Caki2 (cell line): ENCODE measurements at regions not wholly inside any gene's neighbourhood (a gene's known extent, or its start where the extent isn't known, plus 50 kb on each side); places are given as distances from the start of the nearest gene placed in this dataset.

Experiments
- DNase-seq: peaks from one replicate; pipeline ENCODE4 v3.0.0-alpha.2; 2015; ENCODE audit warnings: low read depth
- in situ Hi-C: cut with HindIII; loops from 2 replicates; pipeline ENCODE4 v1.10.0; 2016; ENCODE audit warnings: low sequenced_read_pairs, low pct_unique_long_range_greater_than_20kb, mixed read lengths

- in situ Hi-C loops: no loop called here
- no peak for DNase-seq
These were observed 67.3 kb upstream of the SHISAL1 start for GRCh38 chr22:44379817-44380755.

- in situ Hi-C loops: no loop called here
- no peak for DNase-seq
These were observed 65.6 kb upstream of the SHISAL1 start for GRCh38 chr22:44378380-44378779.

GRCh38 chr22:44375451-44375850 is 62.7 kb upstream of the SHISAL1 start:
- in situ Hi-C loops: no loop called here
- no peak for DNase-seq

- no peak for DNase-seq
- in situ Hi-C loops: no loop called here
These were observed 60.5 kb upstream of the SHISAL1 start for GRCh38 chr22:44373234-44373633.

GRCh38 chr22:44372611-44373010 is 59.9 kb upstream of the SHISAL1 start:
- DNase-seq: no peak

GRCh38 chr22:44371741-44372525 is 59.2 kb upstream of the SHISAL1 start:
- in situ Hi-C loops: no loop called here
- DNase-seq: no peak

More at GRCh38 chr22:44372611-44373010, 59.9 kb upstream of the SHISAL1 start:
- in situ Hi-C loops: no loop called here

- no peak for DNase-seq
- in situ Hi-C loops: no loop called here
These were observed 57.4 kb upstream of the SHISAL1 start for GRCh38 chr22:44369916-44370801.

- DNase-seq: no peak
- in situ Hi-C loops: no loop called here
These were observed 56.5 kb upstream of the SHISAL1 start for GRCh38 chr22:44369293-44369661.

GRCh38 chr22:44368611-44369292 is 56.0 kb upstream of the SHISAL1 start:
- in situ Hi-C loops: no loop called here
- no peak for DNase-seq

GRCh38 chr22:44366372-44367300 is 53.9 kb upstream of the SHISAL1 start:
- in situ Hi-C loops: no loop called here
- DNase-seq: peak; percentile 38

GRCh38 chr22:44365832-44366231 is 53.1 kb upstream of the SHISAL1 start:
- in situ Hi-C loops: no loop called here

GRCh38 chr22:44365191-44365590 is 52.4 kb upstream of the SHISAL1 start:
- in situ Hi-C loops: no loop called here
- no peak for DNase-seq

More at GRCh38 chr22:44365832-44366231, 53.1 kb upstream of the SHISAL1 start:
- DNase-seq: no peak

- DNase-seq: no peak
- in situ Hi-C loops: no loop called here
These were observed 52.0 kb upstream of the SHISAL1 start for GRCh38 chr22:44364751-44365130.

- in situ Hi-C loops: no loop called here
- DNase-seq: no peak
These were observed 51.4 kb upstream of the SHISAL1 start for GRCh38 chr22:44363980-44364750.

- in situ Hi-C loops: no loop called here
- DNase-seq: peak; percentile 92
These were observed 50.5 kb upstream of the SHISAL1 start for GRCh38 chr22:44363013-44363979.
